ENCODE measurements at regions not wholly inside any gene's neighbourhood (a gene's known extent, or its start where the extent isn't known, plus 50 kb on each side); places are given as distances from the start of the nearest gene placed in this dataset.

- TF ChIP-seq CTCF (IDR thresholded peaks at IDR 0.05 in 8 of 11, conservative IDR thresholded peaks at IDR 0.05 in 3 of 11), result no peak
- TF ChIP-seq POLR2A (IDR thresholded peaks at IDR 0.05), result no peak
- TF ChIP-seq POLR2AphosphoS5 (IDR thresholded peaks at IDR 0.05), result no peak
Observed at GRCh38 chr4:42819863-42820514, 72.5 kb upstream of the GRXCR1 start.
